SK-N-SH (cell line): ENCODE measurements at regions not wholly inside any gene's neighbourhood (a gene's known extent, or its start where the extent isn't known, plus 50 kb on each side); places are given as distances from the start of the nearest gene placed in this dataset.

Experiments used
- CTCF ChIP-seq: fragments of 200-600 bp; sonication (generic); IDR thresholded peaks from 2 replicates; pipeline ENCODE4 v1.6.1; 2017; ENCODE audit warnings: antibody characterized with exemption, mild to moderate bottlenecking, moderate library complexity
- FOSL2 ChIP-seq: IDR thresholded peaks from 2 replicates; pipeline ENCODE4 v1.4.0; 2012; ENCODE audit warnings: low read depth, mild to moderate bottlenecking, moderate library complexity, borderline replicate concordance
- GABPA ChIP-seq: IDR thresholded peaks from 2 replicates; pipeline ENCODE4 v1.4.0; 2012; ENCODE audit warnings: low read depth, mild to moderate bottlenecking
- MEF2A ChIP-seq: IDR thresholded peaks from 2 replicates; pipeline ENCODE4 v1.4.0; 2012; ENCODE audit warnings: low read depth, borderline replicate concordance
- REST ChIP-seq: IDR thresholded peaks from 2 replicates; pipeline ENCODE4 v1.6.1; 2012; ENCODE audit warnings: mild to moderate bottlenecking, low read depth, low read length, moderate library complexity
- TAF1 ChIP-seq: IDR thresholded peaks from 2 replicates; pipeline ENCODE4 v1.6.1; 2012; ENCODE audit warnings: low read depth, mild to moderate bottlenecking, low read length, moderate library complexity, borderline replicate concordance
- YY1 ChIP-seq: IDR thresholded peaks from 2 replicates; pipeline ENCODE4 v1.4.0; 2012; ENCODE audit warnings: low read depth, mild to moderate bottlenecking

- no peak for TF ChIP-seq CTCF
- TF ChIP-seq TAF1, result no peak
- TF ChIP-seq YY1, result no peak
- no peak for TF ChIP-seq GABPA
- no peak for TF ChIP-seq REST
- no peak for TF ChIP-seq MEF2A
- TF ChIP-seq FOSL2, result no peak
Measured at GRCh38 chrX:75655627-75656026, 129.4 kb downstream of the MAGEE2 start.
